OCI-LY7 (cell line): ENCODE measurements at regions not wholly inside any gene's neighbourhood (a gene's known extent, or its start where the extent isn't known, plus 50 kb on each side); places are given as distances from the start of the nearest gene placed in this dataset.
"Not testable (repeated sequence)": the region's sequence is repeated elsewhere in the genome, so short reads cannot be mapped to it uniquely, and the experiment has no call there.

Source experiments
- BruUV-seq: library from RNA; stranded (reverse); fragments of 400-500 nt; replicated peaks from 2 replicates; lab custom pipeline; 2021; lab: Mats Ljungman, UMichigan
- CTCF ChIA-PET: fragments of 300-600 bp; sonication (Branson Sonifier 250); formaldehyde crosslinking; loops from one replicate; lab custom pipeline; 2022; ENCODE audit warnings: antibody characterized with exemption; ENCODE audit not compliant: unreplicated experiment; lab: Charles Lee
- POLR2A ChIA-PET: fragments of 300-600 bp; sonication (Branson Sonifier 250); formaldehyde crosslinking; loops from one replicate; lab custom pipeline; 2022; ENCODE audit warnings: antibody characterized with exemption; lab: Charles Lee
- DNase-seq: peaks from one replicate; pipeline ENCODE4 v3.0.0-alpha.2; 2015; ENCODE audit warnings: low spot score
- H2AFZ ChIP-seq: fragments of 200-600 bp; sonication (generic), shearing (Covaris generic); 2 replicates; pipeline ENCODE4 v1.6.1; 2014; ENCODE audit warnings: mild to moderate bottlenecking, antibody characterized with exemption, low read length, moderate library complexity
- H3K27ac ChIP-seq: fragments of 200-600 bp; sonication (generic); 2 replicates; pipeline ENCODE4 v1.5.1; 2014; ENCODE audit warnings: mixed run types, low read depth, mild to moderate bottlenecking, moderate library complexity, low read length, inconsistent platforms; ENCODE audit not compliant: poor library complexity, severe bottlenecking
- H3K36me3 ChIP-seq: fragments of 200-600 bp; sonication (generic); 2 replicates; pipeline ENCODE4 v1.6.1; 2014; ENCODE audit warnings: mild to moderate bottlenecking, antibody characterized with exemption, low read length, moderate library complexity, mixed read lengths; ENCODE audit not compliant: insufficient read depth
- H3K4me1 ChIP-seq: fragments of 200-600 bp; sonication (generic); 2 replicates; pipeline ENCODE4 v1.5.1; 2014; ENCODE audit warnings: mild to moderate bottlenecking, low read length; ENCODE audit not compliant: insufficient read depth, poor library complexity, severe bottlenecking
- H3K4me2 ChIP-seq: fragments of 200-600 bp; sonication (generic); 2 replicates; pipeline ENCODE4 v1.6.1; 2014; ENCODE audit warnings: mild to moderate bottlenecking, low read length
- H3K4me3 ChIP-seq: fragments of 200-600 bp; sonication (generic); 2 replicates; pipeline ENCODE4 v1.5.1; 2014; ENCODE audit warnings: mild to moderate bottlenecking, low read depth, low read length; ENCODE audit not compliant: poor library complexity, severe bottlenecking
- H3K79me2 ChIP-seq: fragments of 200-600 bp; sonication (generic); 2 replicates; pipeline ENCODE4 v1.6.1; 2016; ENCODE audit warnings: low read depth, mild to moderate bottlenecking, low read length, moderate library complexity, mixed read lengths; ENCODE audit not compliant: insufficient read depth
- H3K9me2 ChIP-seq: fragments of 200-600 bp; sonication (generic); 2 replicates; pipeline ENCODE4 v1.6.1; 2016; ENCODE audit warnings: mild to moderate bottlenecking, low read length, mixed read lengths; ENCODE audit not compliant: insufficient read depth
- H3K9me3 ChIP-seq: fragments of 200-600 bp; sonication (generic); 2 replicates; pipeline ENCODE4 v1.6.1; 2014; ENCODE audit warnings: mild to moderate bottlenecking, mixed run types, low read length, mixed read lengths
- H4K20me1 ChIP-seq: fragments of 200-600 bp; sonication (generic); 2 replicates; pipeline ENCODE4 v1.6.1; 2014; ENCODE audit warnings: mild to moderate bottlenecking, antibody characterized with exemption, low read length, moderate library complexity, mixed read lengths; ENCODE audit not compliant: insufficient read depth
- CTCF ChIP-seq: fragments of 200-600 bp; sonication (generic); conservative IDR thresholded peaks from 2 replicates; pipeline ENCODE4 v1.5.1; 2014; ENCODE audit warnings: mild to moderate bottlenecking, antibody characterized with exemption, low read length, moderate library complexity, mixed read lengths
- EZH2phosphoT487 ChIP-seq: fragments of 200-600 bp; sonication (generic); IDR thresholded peaks from 2 replicates; pipeline ENCODE4 v1.6.1; 2018; ENCODE audit warnings: low read depth, borderline replicate concordance, mild to moderate bottlenecking, mixed run types, antibody characterized with exemption, low read length, moderate library complexity, mixed read lengths
- intact Hi-C: fragments of 100-400 bp; cut with micrococcal nuclease; formaldehyde crosslinking; loops from one replicate; pipeline ENCODE4 v1.10.0; 2022; ENCODE audit not compliant: unreplicated experiment

GRCh38 chr5:162268694-162269481 is 201.3 kb downstream of the GABRG2 start:
- no peak for TF ChIP-seq EZH2phosphoT487
- TF ChIP-seq CTCF = no peak
- no peak overlapping the region for H2AFZ ChIP-seq
- no peak for DNase-seq
- intact Hi-C loops = no loop called here
- ChIA-PET CTCF (no interaction called here), POLR2A (no interaction called here)
- no peak overlapping the region for H3K4me3 ChIP-seq
- H3K9me2 ChIP-seq = no peaks in the 10 kb centered on the region
- H3K9me3 ChIP-seq = no peaks in the 10 kb centered on the region
- no peaks in the 10 kb centered on the region for H3K79me2 ChIP-seq
- H3K4me1 ChIP-seq = no peaks in the 10 kb centered on the region
- no peaks in the 10 kb centered on the region for H3K36me3 ChIP-seq
- no TSS peak for BruUV-seq
- H3K27ac ChIP-seq = no peak overlapping the region
- H3K4me2 ChIP-seq = no peak overlapping the region
- no peaks in the 10 kb centered on the region for H4K20me1 ChIP-seq

- Histone ChIP-seq H3K79me2 (no peaks in the 10 kb centered on the region), H3K4me1 (no peaks in the 10 kb centered on the region), H3K27ac (no peak overlapping the region), H3K36me3 (no peaks in the 10 kb centered on the region), H2AFZ (no peak overlapping the region), H3K9me2 (no peaks in the 10 kb centered on the region), H4K20me1 (no peaks in the 10 kb centered on the region), H3K4me2 (no peak overlapping the region), H3K9me3 (no peaks in the 10 kb centered on the region), H3K4me3 (no peak overlapping the region)
- intact Hi-C loops = no loop called here
- no peak for TF ChIP-seq CTCF
- TF ChIP-seq EZH2phosphoT487 = no peak
- BruUV-seq = no TSS peak
- CTCF ChIA-PET = no interaction called here
- no peak for DNase-seq
- POLR2A ChIA-PET = interaction anchor here (0.7 kb wide), 1 partner anchor 9 kb away, joined by 3 read pairs; no protein-coding TSS in a partner anchor
Measured at GRCh38 chr5:162272417-162272816, 204.8 kb downstream of the GABRG2 start.

- intact Hi-C loops = no loop called here
- Histone ChIP-seq H3K9me2 (no peaks in the 10 kb centered on the region), H2AFZ (no peak overlapping the region), H4K20me1 (no peaks in the 10 kb centered on the region), H3K4me2 (no peak overlapping the region), H3K27ac (no peak overlapping the region), H3K4me1 (no peaks in the 10 kb centered on the region), H3K9me3 (no peaks in the 10 kb centered on the region), H3K36me3 (no peaks in the 10 kb centered on the region), H3K79me2 (no peaks in the 10 kb centered on the region), H3K4me3 (no peak overlapping the region)
- TF ChIP-seq CTCF = no peak
- no peak for TF ChIP-seq EZH2phosphoT487
- BruUV-seq = no TSS peak
- ChIA-PET CTCF (no interaction called here), POLR2A (no interaction called here)
- no peak for DNase-seq
Measured at GRCh38 chr5:162274679-162275078, 207.1 kb downstream of the GABRG2 start.

- BruUV-seq, H3K4me3 ChIP-seq, H3K79me2 ChIP-seq, intact Hi-C loops, H2AFZ ChIP-seq, H3K27ac ChIP-seq, H3K9me3 ChIP-seq, POLR2A ChIA-PET, DNase-seq, H3K9me2 ChIP-seq, H3K36me3 ChIP-seq, H3K4me1 ChIP-seq, H3K4me2 ChIP-seq, H4K20me1 ChIP-seq, CTCF ChIA-PET: not testable (repeated sequence)
Measured at GRCh38 chr5:162275387-162275786, 207.8 kb downstream of the GABRG2 start.
